Liver (tissue), 7 donors: ENCODE measurements at regions not wholly inside any gene's neighbourhood (a gene's known extent, or its start where the extent isn't known, plus 50 kb on each side); places are given as distances from the start of the nearest gene placed in this dataset.
A peak's percentile ranks its signal among the peaks of the same experiment; 100 is the strongest.
"Not testable (repeated sequence)": the region's sequence is repeated elsewhere in the genome, so short reads cannot be mapped to it uniquely, and the experiment has no call there.

Source experiments
- DNase-seq: peaks from one replicate; pipeline ENCODE4 v3.0.0-alpha.2; 2017; ENCODE audit warnings: low spot score
- H3K27ac ChIP-seq, 2 donors: one replicate each; pipeline ENCODE4 v1.7.0; 2013; ENCODE audit warnings: inconsistent platforms in 2 of 2, low read length in 2 of 2, control low read depth in 1 of 2, low read depth in 1 of 2, mild to moderate bottlenecking in 1 of 2
- H3K27me3 ChIP-seq, 4 donors: one replicate each; pipeline versions ENCODE4 v1.6.1 to v1.7.0; 2013; ENCODE audit warnings: low read length in 3 of 4, inconsistent platforms in 1 of 4, mild to moderate bottlenecking in 1 of 4, moderate library complexity in 1 of 4; ENCODE audit not compliant: control insufficient read depth in 4 of 4, insufficient read depth in 4 of 4
- H3K36me3 ChIP-seq, 4 donors: one replicate each; pipeline versions ENCODE4 v1.6.1 to v1.7.0; 2013; ENCODE audit warnings: low read length in 3 of 4, mild to moderate bottlenecking in 3 of 4, low read depth in 1 of 4, moderate library complexity in 1 of 4; ENCODE audit not compliant: control insufficient read depth in 4 of 4, insufficient read depth in 3 of 4
- H3K4me1 ChIP-seq, 4 donors: one replicate each; pipeline versions ENCODE4 v1.6.1 to v1.7.0; 2013; ENCODE audit warnings: low read length in 3 of 4, mild to moderate bottlenecking in 3 of 4, moderate library complexity in 1 of 4; ENCODE audit not compliant: control insufficient read depth in 4 of 4, insufficient read depth in 4 of 4
- H3K4me3 ChIP-seq, 3 donors: one replicate each; pipeline versions ENCODE4 v1.6.1 to v1.7.0; 2013; ENCODE audit warnings: low read length in 3 of 3, control low read depth in 1 of 3, low read depth in 1 of 3, mild to moderate bottlenecking in 1 of 3
- H3K9ac ChIP-seq, 2 donors: one replicate each; pipeline ENCODE4 v1.7.0; 2013; ENCODE audit warnings: low read length in 2 of 2, mild to moderate bottlenecking in 2 of 2, moderate library complexity in 2 of 2, control low read depth in 1 of 2, low read depth in 1 of 2
- H3K9me3 ChIP-seq, 4 donors: one replicate each; pipeline versions ENCODE4 v1.6.1 to v1.7.0; 2013; ENCODE audit warnings: low read length in 3 of 4; ENCODE audit not compliant: control insufficient read depth in 4 of 4
- HNF4A ChIP-seq, 2 donors: conservative IDR thresholded peaks; 2 replicates each; pipeline ENCODE4 v1.6.1; 2016; ENCODE audit warnings: antibody characterized with exemption in 2 of 2, mild to moderate bottlenecking in 2 of 2
- RXRA ChIP-seq, 2 donors: IDR thresholded peaks; 2 replicates each; pipeline ENCODE4 v1.6.1; 2017 to 2018; ENCODE audit warnings: antibody characterized with exemption in 2 of 2, mild to moderate bottlenecking in 1 of 2
- YY1 ChIP-seq: IDR thresholded peaks from 2 replicates; pipeline ENCODE4 v1.6.1; 2016; ENCODE audit warnings: antibody characterized with exemption, mild to moderate bottlenecking
- WGBS: extraction: QIAGEN DNeasy Blood & Tissue Kit; methylation state at CpG from one replicate; pipeline ENCODE4 v1.1.7; 2013; 5-methylcytosine and 5-hydroxymethylcytosine counted together
- donor health status: healthy.
- donor health status: healthy.
- donor health status: healthy.
- donor health status: healthy.

DNA sequence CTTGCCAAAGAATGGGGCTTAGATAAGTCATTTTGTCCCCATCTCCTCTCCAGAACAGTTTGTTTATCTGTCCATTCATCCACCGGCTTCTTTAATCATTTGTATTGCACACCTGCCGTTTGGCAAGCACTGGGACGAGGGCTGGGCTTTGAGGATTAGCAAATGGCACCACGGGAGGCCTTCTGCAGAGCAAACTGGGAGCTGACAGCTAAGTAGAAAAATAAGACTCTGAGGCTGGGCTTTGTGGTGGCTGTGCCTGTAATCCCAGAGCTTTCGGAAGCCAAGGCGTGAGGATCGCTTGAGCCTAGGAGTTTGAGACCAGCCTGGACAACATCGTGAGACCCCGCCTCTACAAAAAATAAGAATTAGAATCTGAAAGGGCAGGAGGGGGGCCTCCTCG is 203.9 kb downstream of the NPIPB11 start:
- WGBS = 62% methylated on average over 10 of the region's 10 CpGs
- Histone ChIP-seq H3K9ac (peak overlapping the region in 1 of 2 donors; percentile 51), H3K27ac (peak overlapping the region; percentile 65 to 78)
- not testable (repeated sequence) for DNase-seq, H3K9me3 ChIP-seq, H3K27me3 ChIP-seq, H3K4me3 ChIP-seq, H3K4me1 ChIP-seq, H3K36me3 ChIP-seq
- peak; percentile 50 for TF ChIP-seq YY1

DNA sequence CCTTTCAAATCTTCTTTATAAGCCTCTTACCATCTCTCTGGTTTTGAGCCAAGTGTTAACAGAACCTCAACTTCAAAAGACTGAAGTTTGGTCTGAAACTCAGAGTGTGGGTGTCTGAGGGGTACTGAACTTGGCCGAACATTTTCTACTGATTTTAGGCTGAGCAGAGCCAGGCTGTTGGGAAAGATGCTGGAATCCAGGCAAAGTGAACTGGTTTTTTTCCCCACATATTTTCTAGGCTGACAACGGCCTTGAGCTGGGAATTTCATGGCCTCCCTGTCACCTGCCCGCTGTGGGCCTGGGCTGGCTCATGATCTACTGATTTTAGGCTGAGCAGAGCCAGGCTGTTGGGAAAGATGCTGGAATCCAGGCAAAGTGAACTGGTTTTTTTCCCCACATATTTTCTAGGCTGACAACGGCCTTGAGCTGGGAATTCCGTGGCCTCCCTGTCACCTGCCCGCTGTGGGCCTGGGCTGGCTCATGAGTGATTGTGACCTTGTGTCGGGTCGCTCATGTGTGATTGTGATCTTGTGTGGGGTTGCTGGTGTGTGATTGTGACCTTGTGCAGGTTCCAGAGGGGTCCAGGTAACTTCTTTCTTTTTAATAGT is 204.4 kb downstream of the NPIPB11 start:
- H3K9ac ChIP-seq = peak overlapping the region in 1 of 2 donors; percentile 7

GRCh38 chr16:29201296-29202024 is 205.1 kb downstream of the NPIPB11 start:
- H3K4me3 ChIP-seq, H3K36me3 ChIP-seq, H3K9ac ChIP-seq, H3K4me1 ChIP-seq, H3K27me3 ChIP-seq, DNase-seq, H3K9me3 ChIP-seq: not testable (repeated sequence)
- WGBS = 78% methylated on average over 25 of the region's 25 CpGs
- peak overlapping the region; percentile 65 to 78 for H3K27ac ChIP-seq

More for the DNA sequence above, 204.4 kb downstream of the NPIPB11 start:
- not testable (repeated sequence) for H3K4me3 ChIP-seq, H3K9me3 ChIP-seq, H3K4me1 ChIP-seq, H3K27me3 ChIP-seq, DNase-seq, H3K36me3 ChIP-seq
- 56% methylated on average over 8 of the region's 8 CpGs for WGBS
- TF ChIP-seq YY1 = peak; percentile 48
- TF ChIP-seq HNF4A (conservative IDR thresholded peaks at IDR 0.05) = peak in 1 of 2 donors; percentile 19
- peak in 1 of 2 donors; percentile 63 for TF ChIP-seq RXRA (IDR thresholded peaks at IDR 0.05)
- peak overlapping the region; percentile 65 to 78 for H3K27ac ChIP-seq

DNA sequence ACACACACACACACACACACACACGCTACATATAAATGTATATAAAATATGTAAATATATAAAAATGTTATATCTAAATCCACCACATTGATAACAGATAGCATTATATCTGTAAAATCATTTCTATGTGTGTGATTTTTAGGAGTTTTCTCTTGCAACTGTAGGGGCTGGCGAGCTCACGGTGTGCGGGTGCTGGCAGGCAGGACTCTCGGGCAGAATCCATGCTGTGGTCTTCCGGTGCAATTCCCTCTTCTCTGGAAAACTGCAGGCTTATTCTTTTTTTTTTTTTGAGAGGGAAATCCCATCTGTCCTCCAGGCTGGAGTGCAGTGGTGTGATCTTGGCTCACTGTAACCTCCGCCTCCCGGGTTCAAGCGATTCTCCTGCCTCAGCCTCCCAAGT is 205.8 kb downstream of the NPIPB11 start:
- not testable (repeated sequence) for H3K4me1 ChIP-seq, H3K4me3 ChIP-seq, H3K27me3 ChIP-seq, H3K27ac ChIP-seq, H3K36me3 ChIP-seq, H3K9me3 ChIP-seq, H3K9ac ChIP-seq, DNase-seq
- WGBS = 93% methylated on average over 9 of the region's 9 CpGs

DNA sequence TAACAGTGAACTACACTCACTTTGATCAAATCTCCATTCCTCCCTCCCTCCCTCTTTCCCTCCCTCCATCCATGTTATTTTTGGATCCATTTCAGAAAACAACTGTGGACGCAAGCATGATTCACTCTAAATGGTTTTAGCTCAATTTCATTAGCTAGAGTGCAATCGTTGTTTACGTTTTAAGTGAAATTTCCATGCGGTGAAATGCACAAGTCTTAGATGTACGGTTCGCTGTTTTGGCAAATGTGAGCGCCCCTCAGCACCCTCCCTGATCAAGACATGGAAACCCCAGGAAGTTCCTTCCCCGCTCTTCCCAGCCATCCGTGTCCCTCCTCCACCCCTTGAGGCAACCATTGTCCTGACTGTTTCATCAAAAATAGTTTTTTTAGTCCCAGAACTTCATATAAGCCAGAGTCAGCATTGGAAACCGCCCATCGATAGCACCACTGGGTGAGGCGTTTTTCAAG is 206.3 kb downstream of the NPIPB11 start:
- not testable (repeated sequence) for H3K4me1 ChIP-seq, H3K9ac ChIP-seq, H3K4me3 ChIP-seq, DNase-seq, H3K27me3 ChIP-seq, H3K36me3 ChIP-seq, H3K27ac ChIP-seq, H3K9me3 ChIP-seq
- 84% methylated on average over 10 of the region's 12 CpGs for WGBS

- H3K9ac ChIP-seq = not testable (repeated sequence)
These were observed 206.9 kb downstream of the NPIPB11 start for GRCh38 chr16:29199626-29200025.

More at GRCh38 chr16:29199626-29200025, 206.9 kb downstream of the NPIPB11 start:
- H3K27ac ChIP-seq = peak overlapping the region; percentile 12 to 35
- WGBS = 89% methylated on average over 15 of the region's 15 CpGs
- H3K9me3 ChIP-seq, H3K27me3 ChIP-seq, H3K4me3 ChIP-seq, DNase-seq, H3K4me1 ChIP-seq, H3K36me3 ChIP-seq: not testable (repeated sequence)
